ENCODE measurements at regions not wholly inside any gene's neighbourhood (a gene's known extent, or its start where the extent isn't known, plus 50 kb on each side); places are given as distances from the start of the nearest gene placed in this dataset.

DNA sequence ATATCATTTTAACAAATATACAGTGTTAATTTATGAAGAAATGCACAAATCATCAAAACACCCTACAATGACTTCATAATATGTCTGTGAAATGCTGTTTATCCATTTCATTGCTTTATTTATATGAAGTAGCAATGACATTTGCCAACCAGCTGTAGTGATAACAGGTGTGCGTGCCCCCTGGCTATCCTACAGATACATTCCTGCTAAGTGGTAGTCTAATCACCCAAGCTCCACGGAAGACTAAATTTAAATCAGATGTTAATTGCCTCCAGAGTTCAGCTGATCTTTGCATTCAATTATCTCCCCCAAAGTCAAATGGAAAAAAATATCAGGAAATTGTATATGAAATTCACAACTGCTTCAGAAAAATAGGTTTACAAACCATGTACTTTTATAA is 1164.2 kb upstream of the LRRN3 start:
- Histone ChIP-seq H3K27me3 (replicated peaks) (no peaks in the 10 kb centered on the region), H3K36me3 (replicated peaks) (no peaks in the 10 kb centered on the region), H3K27ac (no peak overlapping the region), H3K4me3 (ENCODE audit: low read depth, low read length) (no peak overlapping the region)
- no peak for DNase-seq
- in situ Hi-C loops (cut with HindIII; ENCODE audit: low pct_ligation_motif_present, low sequenced_read_pairs) = no loop called here
- TF ChIP-seq, protein P1, sequence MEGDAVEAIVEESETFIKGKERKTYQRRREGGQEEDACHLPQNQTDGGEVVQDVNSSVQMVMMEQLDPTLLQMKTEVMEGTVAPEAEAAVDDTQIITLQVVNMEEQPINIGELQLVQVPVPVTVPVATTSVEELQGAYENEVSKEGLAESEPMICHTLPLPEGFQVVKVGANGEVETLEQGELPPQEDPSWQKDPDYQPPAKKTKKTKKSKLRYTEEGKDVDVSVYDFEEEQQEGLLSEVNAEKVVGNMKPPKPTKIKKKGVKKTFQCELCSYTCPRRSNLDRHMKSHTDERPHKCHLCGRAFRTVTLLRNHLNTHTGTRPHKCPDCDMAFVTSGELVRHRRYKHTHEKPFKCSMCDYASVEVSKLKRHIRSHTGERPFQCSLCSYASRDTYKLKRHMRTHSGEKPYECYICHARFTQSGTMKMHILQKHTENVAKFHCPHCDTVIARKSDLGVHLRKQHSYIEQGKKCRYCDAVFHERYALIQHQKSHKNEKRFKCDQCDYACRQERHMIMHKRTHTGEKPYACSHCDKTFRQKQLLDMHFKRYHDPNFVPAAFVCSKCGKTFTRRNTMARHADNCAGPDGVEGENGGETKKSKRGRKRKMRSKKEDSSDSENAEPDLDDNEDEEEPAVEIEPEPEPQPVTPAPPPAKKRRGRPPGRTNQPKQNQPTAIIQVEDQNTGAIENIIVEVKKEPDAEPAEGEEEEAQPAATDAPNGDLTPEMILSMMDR (IDR thresholded peaks at IDR 0.05; ENCODE audit: low read depth, low read length, missing control alignments) = no peak

DNA sequence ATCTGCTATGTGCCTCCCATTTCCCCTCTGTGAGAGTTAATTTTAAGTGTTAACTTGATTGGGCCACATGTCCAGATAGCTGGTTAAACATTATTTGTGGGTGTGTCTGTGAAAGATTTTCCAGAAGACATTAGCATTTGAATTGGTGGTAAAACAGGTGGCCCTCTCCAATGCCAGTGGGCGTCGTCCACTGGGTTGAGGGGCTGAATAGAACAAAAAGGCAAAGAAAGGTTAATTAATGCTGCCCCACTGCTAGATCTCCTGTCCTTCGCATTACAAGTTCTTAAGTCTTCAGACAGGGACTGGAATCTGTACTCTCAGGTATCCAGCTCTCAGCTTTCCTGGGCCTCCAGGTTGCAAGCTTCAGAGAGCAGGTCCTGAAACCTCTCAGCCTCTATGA is 1160.9 kb upstream of the LRRN3 start:
- H3K36me3 ChIP-seq (replicated peaks) = no peaks in the 10 kb centered on the region
- TF ChIP-seq, protein P1 (IDR thresholded peaks at IDR 0.05; ENCODE audit: low read depth, low read length, missing control alignments) = no peak
- no peaks in the 10 kb centered on the region for H3K27me3 ChIP-seq (replicated peaks)
- in situ Hi-C loops (cut with HindIII; ENCODE audit: low pct_ligation_motif_present, low sequenced_read_pairs) = no loop called here
- DNase-seq = no peak
- no peak overlapping the region for H3K27ac ChIP-seq
- no peak overlapping the region for H3K4me3 ChIP-seq (ENCODE audit: low read depth, low read length)

DNA sequence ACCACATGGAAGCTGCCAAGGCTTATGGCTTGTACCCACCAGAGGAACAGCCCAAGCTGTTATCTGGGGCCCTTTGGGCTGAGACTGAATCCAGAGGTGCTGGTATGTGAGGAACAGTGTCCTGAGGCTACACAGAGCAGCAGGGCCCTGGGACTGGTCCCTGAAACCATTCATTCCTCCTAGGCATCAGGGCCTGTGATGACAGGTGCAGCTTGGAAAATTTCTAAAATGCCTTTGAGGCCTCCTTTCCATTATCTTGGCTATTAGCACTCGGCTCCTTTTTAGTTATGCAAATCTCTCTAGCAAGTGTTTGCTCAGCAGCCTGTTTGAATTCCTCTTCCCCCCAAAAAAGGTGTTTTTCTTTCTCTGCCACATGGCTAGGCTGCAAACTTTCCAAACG is 1151.7 kb upstream of the LRRN3 start:
- Histone ChIP-seq H3K27ac (no peak overlapping the region), H3K4me3 (ENCODE audit: low read depth, low read length) (no peak overlapping the region), H3K36me3 (replicated peaks) (no peaks in the 10 kb centered on the region), H3K27me3 (replicated peaks) (no peaks in the 10 kb centered on the region)
- in situ Hi-C loops (cut with HindIII; ENCODE audit: low pct_ligation_motif_present, low sequenced_read_pairs) = no loop called here
- no peak for DNase-seq
- TF ChIP-seq, protein P1 (IDR thresholded peaks at IDR 0.05; ENCODE audit: low read depth, low read length, missing control alignments) = no peak

DNA sequence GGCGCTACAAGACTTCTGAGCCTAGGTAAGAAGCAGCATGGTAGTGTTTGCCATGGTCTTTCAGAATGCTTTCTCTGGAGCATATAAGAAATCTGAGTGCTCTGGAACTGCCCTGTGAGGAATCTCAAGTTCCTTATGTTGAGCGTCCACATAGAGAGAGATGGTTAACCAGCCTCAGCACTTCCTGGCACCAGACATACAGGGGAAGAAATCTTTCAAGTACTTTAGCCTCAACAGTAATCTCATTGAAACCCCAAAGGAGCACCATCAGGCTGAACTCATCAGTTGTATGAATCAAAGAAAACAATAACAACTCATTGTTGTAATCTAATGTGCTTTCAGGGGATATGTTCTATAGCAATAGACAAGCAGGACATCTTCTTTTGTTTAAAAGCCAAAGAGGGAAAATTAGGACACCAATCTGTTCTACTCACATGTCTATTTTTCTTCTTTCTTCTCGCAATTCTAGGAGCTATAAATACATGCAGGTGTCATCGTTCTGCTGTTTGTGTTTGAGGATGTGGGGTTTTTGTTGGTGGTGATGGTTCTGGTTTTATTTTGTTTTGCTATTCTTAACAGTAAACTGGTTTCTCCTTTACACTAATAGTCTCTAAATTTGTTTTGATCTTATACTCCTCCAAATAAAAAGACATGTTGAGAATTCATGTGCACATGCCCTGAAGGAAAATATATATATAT is 1145.0 kb upstream of the LRRN3 start:
- TF ChIP-seq, protein P1 (IDR thresholded peaks at IDR 0.05; ENCODE audit: low read depth, low read length, missing control alignments) = no peak
- DNase-seq = no peak
- H3K27me3 ChIP-seq (replicated peaks) = no peaks in the 10 kb centered on the region
- H3K36me3 ChIP-seq (replicated peaks) = no peaks in the 10 kb centered on the region
- no peak overlapping the region for H3K4me3 ChIP-seq (ENCODE audit: low read depth, low read length)
- H3K27ac ChIP-seq = no peak overlapping the region
- in situ Hi-C loops (cut with HindIII; ENCODE audit: low pct_ligation_motif_present, low sequenced_read_pairs) = no loop called here

DNA sequence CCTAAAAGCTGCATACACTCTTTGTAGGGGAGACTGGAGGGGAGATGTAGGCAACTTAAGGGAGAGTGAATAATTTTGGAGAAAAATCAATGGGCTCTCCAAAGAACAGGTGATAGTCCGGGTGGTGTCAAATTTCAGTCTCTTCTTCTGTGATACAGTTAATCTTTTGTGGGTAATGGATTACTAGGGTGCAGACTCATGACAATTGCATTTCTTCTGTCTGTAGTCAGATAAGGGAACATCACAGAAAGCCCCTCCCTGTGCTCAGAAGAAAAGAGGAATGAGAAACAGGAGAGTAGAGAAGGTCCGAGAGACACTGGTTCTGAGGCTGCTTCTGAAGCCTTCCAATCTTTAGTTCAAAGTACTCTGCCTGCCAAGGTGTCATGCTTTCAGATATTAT is 1140.7 kb upstream of the LRRN3 start:
- no peaks in the 10 kb centered on the region for H3K27me3 ChIP-seq (replicated peaks)
- H3K27ac ChIP-seq = no peak overlapping the region
- H3K36me3 ChIP-seq (replicated peaks) = no peaks in the 10 kb centered on the region
- DNase-seq = no peak
- H3K4me3 ChIP-seq (ENCODE audit: low read depth, low read length) = no peak overlapping the region
- TF ChIP-seq, protein P1 (IDR thresholded peaks at IDR 0.05; ENCODE audit: low read depth, low read length, missing control alignments) = no peak
- in situ Hi-C loops (cut with HindIII; ENCODE audit: low pct_ligation_motif_present, low sequenced_read_pairs) = no loop called here
